Thyroid gland (tissue), 4 donors: ENCODE measurements at regions not wholly inside any gene's neighbourhood (a gene's known extent, or its start where the extent isn't known, plus 50 kb on each side); places are given as distances from the start of the nearest gene placed in this dataset.
"Not testable (repeated sequence)": the region's sequence is repeated elsewhere in the genome, so short reads cannot be mapped to it uniquely, and the experiment has no call there.

ENCODE experiments used
- DNase-seq, 2 donors: peaks; one replicate each; pipeline ENCODE4 v3.0.0-alpha.2; 2019
- H3K27ac ChIP-seq, 3 donors: fragments of 200-600 bp; sonication (generic); 1 replicate in 2 of 3; 2 replicates in 1 of 3; pipeline ENCODE4 v1.5.1; 2016 to 2019; ENCODE audit warnings: mild to moderate bottlenecking in 1 of 3, moderate library complexity in 1 of 3
- H3K27me3 ChIP-seq: fragments of 200-600 bp; sonication (generic); one replicate; pipeline ENCODE4 v1.5.1; 2019
- H3K36me3 ChIP-seq, 2 donors: fragments of 200-600 bp; sonication (generic); one replicate each; pipeline ENCODE4 v1.5.1; 2016 to 2019
- H3K4me1 ChIP-seq, 2 donors: fragments of 200-600 bp; sonication (generic); one replicate each; pipeline ENCODE4 v1.5.1; 2017 to 2019
- H3K4me3 ChIP-seq, 3 donors: fragments of 200-600 bp; sonication (generic); replicated peaks in 1 of 3; 1 replicate in 2 of 3; 2 replicates in 1 of 3; pipeline ENCODE4 v1.5.1; 2016; ENCODE audit warnings: mild to moderate bottlenecking in 1 of 3
- H3K9me3 ChIP-seq: fragments of 200-600 bp; sonication (generic); one replicate; pipeline ENCODE4 v1.5.1; 2017
- CTCF ChIP-seq, 6 experiments: fragments of 200-600 bp in 3 of 6; fragments of 450-650 bp in 3 of 6; sonication (generic) in 3 of 6; IDR thresholded peaks; one replicate each; pipeline ENCODE4 v1.5.1; 2016 to 2019; ENCODE audit warnings: antibody characterized with exemption in 6 of 6, mild to moderate bottlenecking in 2 of 6, inconsistent platforms in 1 of 6, moderate library complexity in 1 of 6
- POLR2A ChIP-seq, 2 donors: fragments of 450-650 bp; IDR thresholded peaks; one replicate each; pipeline ENCODE4 v1.6.1; 2017; ENCODE audit warnings: antibody characterized with exemption in 2 of 2, mild to moderate bottlenecking in 2 of 2, moderate library complexity in 1 of 2
- WGBS, 2 donors: methylation state at CpG; one replicate each; pipeline ENCODE4 v1.1.5; 2017; 5-methylcytosine and 5-hydroxymethylcytosine counted together
- intact Hi-C: fragments of 100-400 bp; cut with DNase I; formaldehyde crosslinking; loops from one replicate; pipeline ENCODE4 v1.15.1; 2023

DNA sequence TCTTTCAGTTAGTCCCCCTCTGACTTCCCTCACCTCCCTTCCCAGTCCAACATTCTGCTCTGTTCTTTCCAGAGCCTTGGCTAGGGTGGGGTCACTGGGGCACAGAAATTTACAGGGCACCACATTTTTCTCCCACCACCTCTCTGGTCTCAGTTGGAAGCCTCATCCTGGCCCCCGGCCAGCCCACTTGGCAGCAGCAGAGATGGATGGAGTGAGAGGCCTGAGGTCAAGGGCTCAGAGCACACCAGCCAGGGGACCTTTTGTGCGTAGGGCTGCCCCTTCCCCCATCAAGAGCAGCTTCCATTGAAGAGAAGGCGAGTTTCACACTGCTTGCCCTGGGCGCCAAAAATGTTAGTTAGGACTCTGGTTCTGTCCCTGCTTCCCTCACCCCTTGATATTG, 230.9 kb downstream of the SOX3 start:
- WGBS, 2 donors, result 63% methylated on average over 4 of the region's 4 CpGs; no CpG with 5 or more reads in 1 of the 2 donors
- intact Hi-C loops, result no loop called here
- no peak for DNase-seq
- H3K27ac ChIP-seq, result no peak overlapping the region
- no peak for TF ChIP-seq POLR2A (IDR thresholded peaks at IDR 0.05)
- no peak for TF ChIP-seq CTCF (IDR thresholded peaks at IDR 0.05)
- no peaks in the 10 kb centered on the region for H3K4me1 ChIP-seq
- no peaks in the 10 kb centered on the region for H3K36me3 ChIP-seq
- H3K4me3 ChIP-seq, result no peak overlapping the region
- no peaks in the 10 kb centered on the region for H3K9me3 ChIP-seq
- no peaks in the 10 kb centered on the region for H3K27me3 ChIP-seq

DNA sequence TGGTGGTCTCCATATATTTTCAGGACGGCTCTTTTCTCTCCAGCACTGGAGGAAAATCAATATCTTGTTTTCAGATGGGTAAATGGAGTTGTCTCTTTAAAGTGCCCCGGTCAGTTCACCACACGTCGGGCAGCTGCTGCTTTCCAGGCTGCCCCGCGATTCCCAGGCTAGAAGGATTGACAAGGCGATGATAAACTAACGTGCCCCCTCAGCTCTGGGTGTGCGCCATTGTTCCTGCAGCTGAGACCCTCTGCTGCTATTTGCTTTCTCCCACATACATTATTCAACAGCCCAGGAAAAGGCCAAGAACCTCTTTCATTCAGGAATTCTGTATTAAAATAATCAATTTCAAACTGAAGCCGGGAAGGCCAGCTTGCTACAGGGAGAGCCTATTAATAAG, 254.5 kb downstream of the SOX3 start:
- 68 to 69% methylated on average over 5 to 10 of the region's 10 CpGs for WGBS, 2 donors
- Histone ChIP-seq H3K9me3 (no peaks in the 10 kb centered on the region), H3K27me3 (no peaks in the 10 kb centered on the region), H3K36me3 (no peaks in the 10 kb centered on the region), H3K4me3 (no peak overlapping the region), H3K27ac (no peak overlapping the region), H3K4me1 (no peaks in the 10 kb centered on the region)
- no peak for DNase-seq
- TF ChIP-seq CTCF (IDR thresholded peaks at IDR 0.05) (no peak), POLR2A (IDR thresholded peaks at IDR 0.05) (no peak)
- intact Hi-C loops, result no loop called here

- no peaks in the 10 kb centered on the region for H3K27me3 ChIP-seq
- no peaks in the 10 kb centered on the region for H3K4me1 ChIP-seq
- no peak overlapping the region for H3K27ac ChIP-seq
- 66 to 70% methylated on average over 8 of the region's 8 CpGs for WGBS, 2 donors
- no peak for DNase-seq
- H3K9me3 ChIP-seq, result no peaks in the 10 kb centered on the region
- no peak overlapping the region for H3K4me3 ChIP-seq
- H3K36me3 ChIP-seq, result no peaks in the 10 kb centered on the region
- TF ChIP-seq POLR2A (IDR thresholded peaks at IDR 0.05), result no peak
- no peak for TF ChIP-seq CTCF (IDR thresholded peaks at IDR 0.05)
- intact Hi-C loops, result no loop called here
Observed at GRCh38 chrX:140249088-140249487, 255.8 kb downstream of the SOX3 start.

DNA sequence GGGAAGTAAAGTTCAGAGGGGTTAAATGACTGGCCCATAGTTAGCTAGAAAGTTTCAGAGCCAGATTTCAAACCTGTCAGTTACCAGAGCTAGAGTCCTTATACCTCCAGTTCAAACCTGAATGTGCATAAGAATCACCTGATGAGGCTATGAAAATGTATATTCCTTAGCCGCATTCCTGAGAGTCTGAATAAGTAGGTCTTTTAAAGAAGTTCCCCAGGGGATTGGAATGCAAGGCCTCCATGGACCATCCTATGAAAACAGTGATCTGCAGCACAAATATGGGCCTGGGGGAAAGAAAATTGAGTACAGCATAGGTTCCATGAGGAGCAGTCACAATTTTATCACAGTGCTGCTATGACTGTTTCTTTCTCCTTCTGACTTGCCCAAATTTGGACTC, 263.9 kb upstream of the CXorf66 start:
- TF ChIP-seq POLR2A (IDR thresholded peaks at IDR 0.05), result no peak
- no peak for TF ChIP-seq CTCF (IDR thresholded peaks at IDR 0.05)
- Histone ChIP-seq H3K36me3 (no peaks in the 10 kb centered on the region), H3K27ac (no peak overlapping the region), H3K4me3 (no peak overlapping the region), H3K27me3 (no peaks in the 10 kb centered on the region), H3K4me1 (no peaks in the 10 kb centered on the region), H3K9me3 (no peaks in the 10 kb centered on the region)
- DNase-seq, result no peak
- 14 to 53% methylated on average over 1 of the region's 1 CpG for WGBS, 2 donors
- intact Hi-C loops, result no loop called here

GRCh38 chrX:140226037-140226436, 260.7 kb upstream of the CXorf66 start:
- intact Hi-C loops, H3K9me3 ChIP-seq, H3K36me3 ChIP-seq, H3K27ac ChIP-seq, H3K4me1 ChIP-seq, DNase-seq, H3K27me3 ChIP-seq, H3K4me3 ChIP-seq: not testable (repeated sequence)
- 60 to 69% methylated on average over 8 of the region's 8 CpGs for WGBS, 2 donors

- H3K27ac ChIP-seq, intact Hi-C loops, H3K4me1 ChIP-seq, DNase-seq, H3K27me3 ChIP-seq, H3K4me3 ChIP-seq, H3K36me3 ChIP-seq, H3K9me3 ChIP-seq: not testable (repeated sequence)
- WGBS, 2 donors, result 85 to 92% methylated on average over 2 of the region's 3 CpGs
Observed at GRCh38 chrX:140215894-140216293, 250.6 kb upstream of the CXorf66 start.

GRCh38 chrX:140214518-140214917, 249.2 kb upstream of the CXorf66 start:
- H3K36me3 ChIP-seq, H3K27ac ChIP-seq, H3K27me3 ChIP-seq, H3K4me3 ChIP-seq, intact Hi-C loops, H3K4me1 ChIP-seq, DNase-seq, H3K9me3 ChIP-seq: not testable (repeated sequence)
- WGBS, 2 donors, result no CpG with 5 or more reads among the region's 3 CpGs
